GM10248 (cell line): ENCODE measurements at regions not wholly inside any gene's neighbourhood (a gene's known extent, or its start where the extent isn't known, plus 50 kb on each side); places are given as distances from the start of the nearest gene placed in this dataset.

Experiments used
- CTCF ChIA-PET: fragments of 300-600 bp; sonication (Branson Sonifier 250); formaldehyde crosslinking; extraction: SDS; loops from one replicate; lab custom pipeline; 2021; ENCODE audit warnings: antibody characterized with exemption; lab: Yijun Ruan, JAX
- POLR2A ChIA-PET: fragments of 350-650 bp; sonication (Branson Sonifier 250); formaldehyde crosslinking; extraction: SDS; loops from one replicate; lab custom pipeline; 2020; ENCODE audit warnings: antibody characterized with exemption; lab: Yijun Ruan, JAX
- DNase-seq: peaks from one replicate; pipeline ENCODE4 v3.0.0; 2012; ENCODE audit errors: extremely low spot score
- TF ChIP-seq, protein P1 (sequence below): IDR thresholded peaks from 2 replicates; pipeline ENCODE4 v1.5.1; 2012; ENCODE audit warnings: mild to moderate bottlenecking, low read depth; ENCODE audit errors: extremely low read depth, missing control alignments, control extremely low read depth

GRCh38 chr9:82146677-82147076 lies 158.1 kb downstream of the SPATA31D1 start:
- no peak for DNase-seq
- ChIA-PET CTCF (no interaction called here), POLR2A (no interaction called here)
- TF ChIP-seq, protein P1, sequence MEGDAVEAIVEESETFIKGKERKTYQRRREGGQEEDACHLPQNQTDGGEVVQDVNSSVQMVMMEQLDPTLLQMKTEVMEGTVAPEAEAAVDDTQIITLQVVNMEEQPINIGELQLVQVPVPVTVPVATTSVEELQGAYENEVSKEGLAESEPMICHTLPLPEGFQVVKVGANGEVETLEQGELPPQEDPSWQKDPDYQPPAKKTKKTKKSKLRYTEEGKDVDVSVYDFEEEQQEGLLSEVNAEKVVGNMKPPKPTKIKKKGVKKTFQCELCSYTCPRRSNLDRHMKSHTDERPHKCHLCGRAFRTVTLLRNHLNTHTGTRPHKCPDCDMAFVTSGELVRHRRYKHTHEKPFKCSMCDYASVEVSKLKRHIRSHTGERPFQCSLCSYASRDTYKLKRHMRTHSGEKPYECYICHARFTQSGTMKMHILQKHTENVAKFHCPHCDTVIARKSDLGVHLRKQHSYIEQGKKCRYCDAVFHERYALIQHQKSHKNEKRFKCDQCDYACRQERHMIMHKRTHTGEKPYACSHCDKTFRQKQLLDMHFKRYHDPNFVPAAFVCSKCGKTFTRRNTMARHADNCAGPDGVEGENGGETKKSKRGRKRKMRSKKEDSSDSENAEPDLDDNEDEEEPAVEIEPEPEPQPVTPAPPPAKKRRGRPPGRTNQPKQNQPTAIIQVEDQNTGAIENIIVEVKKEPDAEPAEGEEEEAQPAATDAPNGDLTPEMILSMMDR, result no peak

GRCh38 chr9:82147798-82148425 lies 159.3 kb downstream of the SPATA31D1 start:
- TF ChIP-seq, protein P1, result no peak
- DNase-seq, result no peak
- POLR2A ChIA-PET, result no interaction called here
- CTCF ChIA-PET, result no interaction called here

- CTCF ChIA-PET, result interaction anchor here (1.7 kb wide), 1 partner anchor 29 kb away, joined by 4 read pairs; no protein-coding TSS in a partner anchor
- TF ChIP-seq, protein P1, result no peak
- POLR2A ChIA-PET, result no interaction called here
- no peak for DNase-seq
These were observed 159.8 kb downstream of the SPATA31D1 start for GRCh38 chr9:82148426-82148810.

- CTCF ChIA-PET, result interaction anchor here (1.0 to 1.7 kb wide), 2 partner anchors 10 to 30 kb away, joined by 3 to 4 read pairs; no protein-coding TSS in a partner anchor
- TF ChIP-seq, protein P1, result no peak
- DNase-seq, result no peak
- POLR2A ChIA-PET, result no interaction called here
These were observed 160.4 kb downstream of the SPATA31D1 start for GRCh38 chr9:82148901-82149461.

GRCh38 chr9:82149501-82149946 lies 161.0 kb downstream of the SPATA31D1 start:
- ChIA-PET CTCF (interaction anchor here (1.0 to 1.7 kb wide), 2 partner anchors 9 to 30 kb away, joined by 3 to 4 read pairs; no protein-coding TSS in a partner anchor), POLR2A (no interaction called here)
- DNase-seq, result no peak
- TF ChIP-seq, protein P1, result no peak

DNA sequence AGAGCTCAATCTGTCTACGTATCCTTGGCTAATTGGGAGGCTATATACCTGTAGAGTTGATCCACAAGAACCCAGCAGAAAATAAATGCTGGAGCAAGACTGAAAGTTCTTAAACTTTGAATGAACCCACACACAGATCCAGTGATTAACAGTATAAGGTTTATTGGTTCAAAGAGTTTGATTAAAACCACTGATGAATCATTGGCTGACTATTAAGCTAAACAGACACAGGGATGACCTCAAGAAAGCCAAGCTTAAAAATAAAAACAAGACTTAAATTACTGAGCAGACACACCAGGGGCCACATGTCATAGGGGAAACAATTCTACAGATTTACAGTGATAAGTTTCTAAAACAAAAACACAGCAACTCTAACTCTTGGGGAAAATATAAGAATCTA lies 163.6 kb downstream of the SPATA31D1 start:
- TF ChIP-seq, protein P1, result no peak
- DNase-seq, result no peak
- ChIA-PET CTCF (interaction anchor here (0.8 kb wide), 1 partner anchor 10 kb away, joined by 3 read pairs; no protein-coding TSS in a partner anchor), POLR2A (no interaction called here)
